Sigmoid colon (tissue), 4 donors: ENCODE measurements at regions not wholly inside any gene's neighbourhood (a gene's known extent, or its start where the extent isn't known, plus 50 kb on each side); places are given as distances from the start of the nearest gene placed in this dataset.

ENCODE experiments used
- EP300 ChIP-seq, 4 donors: sonication (generic); formaldehyde crosslinking; IDR thresholded peaks; one replicate each; pipeline ENCODE4 v1.6.1; 2017; ENCODE audit warnings: antibody characterized with exemption in 4 of 4
- POLR2A ChIP-seq, 2 donors: fragments of 450-650 bp; IDR thresholded peaks; one replicate each; pipeline ENCODE4 v1.6.1; 2016; ENCODE audit warnings: antibody characterized with exemption in 2 of 2, mild to moderate bottlenecking in 2 of 2, moderate library complexity in 2 of 2
- POLR2AphosphoS5 ChIP-seq, 4 donors: sonication (generic); formaldehyde crosslinking; IDR thresholded peaks; one replicate each; pipeline ENCODE4 v1.6.1; 2017; ENCODE audit warnings: antibody characterized with exemption in 4 of 4
- TF ChIP-seq, protein P1 (sequence below), 4 experiments: fragments of 450-650 bp in 3 of 4; fragments of 200-600 bp in 1 of 4; IDR thresholded peaks; one replicate each; pipeline ENCODE4 v1.5.1; 2016 to 2019; ENCODE audit warnings: antibody characterized with exemption in 4 of 4, mild to moderate bottlenecking in 3 of 4, moderate library complexity in 2 of 4

DNA sequence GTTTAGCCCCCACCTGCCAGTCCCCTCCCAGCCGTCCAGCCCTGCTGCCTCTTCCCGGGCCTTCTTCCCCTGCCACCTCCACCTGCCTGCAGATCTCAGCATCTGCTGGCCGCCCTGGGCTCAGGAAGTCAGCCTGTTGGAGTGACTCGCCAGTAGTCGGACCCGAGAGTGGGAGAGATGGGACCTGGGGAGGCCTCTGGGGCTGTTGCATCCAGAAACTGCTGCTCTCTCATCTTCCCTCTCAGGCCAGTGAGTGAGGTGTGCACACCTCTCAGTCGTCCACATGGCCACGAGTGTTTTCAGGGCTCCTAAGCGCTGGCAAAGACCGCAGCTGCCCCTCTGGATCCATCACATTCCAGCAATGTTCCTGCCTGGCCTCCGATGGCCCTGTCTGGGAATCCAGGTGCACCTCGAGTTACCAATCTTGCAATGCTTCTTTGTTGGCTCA lies 151.8 kb upstream of the SOX1 start:
- TF ChIP-seq POLR2AphosphoS5 (IDR thresholded peaks at IDR 0.05) (no peak), POLR2A (IDR thresholded peaks at IDR 0.05) (no peak), EP300 (IDR thresholded peaks at IDR 0.05) (no peak)
- TF ChIP-seq, protein P1, sequence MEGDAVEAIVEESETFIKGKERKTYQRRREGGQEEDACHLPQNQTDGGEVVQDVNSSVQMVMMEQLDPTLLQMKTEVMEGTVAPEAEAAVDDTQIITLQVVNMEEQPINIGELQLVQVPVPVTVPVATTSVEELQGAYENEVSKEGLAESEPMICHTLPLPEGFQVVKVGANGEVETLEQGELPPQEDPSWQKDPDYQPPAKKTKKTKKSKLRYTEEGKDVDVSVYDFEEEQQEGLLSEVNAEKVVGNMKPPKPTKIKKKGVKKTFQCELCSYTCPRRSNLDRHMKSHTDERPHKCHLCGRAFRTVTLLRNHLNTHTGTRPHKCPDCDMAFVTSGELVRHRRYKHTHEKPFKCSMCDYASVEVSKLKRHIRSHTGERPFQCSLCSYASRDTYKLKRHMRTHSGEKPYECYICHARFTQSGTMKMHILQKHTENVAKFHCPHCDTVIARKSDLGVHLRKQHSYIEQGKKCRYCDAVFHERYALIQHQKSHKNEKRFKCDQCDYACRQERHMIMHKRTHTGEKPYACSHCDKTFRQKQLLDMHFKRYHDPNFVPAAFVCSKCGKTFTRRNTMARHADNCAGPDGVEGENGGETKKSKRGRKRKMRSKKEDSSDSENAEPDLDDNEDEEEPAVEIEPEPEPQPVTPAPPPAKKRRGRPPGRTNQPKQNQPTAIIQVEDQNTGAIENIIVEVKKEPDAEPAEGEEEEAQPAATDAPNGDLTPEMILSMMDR (IDR thresholded peaks at IDR 0.05), result no peak
